ENCODE measurements at regions not wholly inside any gene's neighbourhood (a gene's known extent, or its start where the extent isn't known, plus 50 kb on each side); places are given as distances from the start of the nearest gene placed in this dataset.

DNA sequence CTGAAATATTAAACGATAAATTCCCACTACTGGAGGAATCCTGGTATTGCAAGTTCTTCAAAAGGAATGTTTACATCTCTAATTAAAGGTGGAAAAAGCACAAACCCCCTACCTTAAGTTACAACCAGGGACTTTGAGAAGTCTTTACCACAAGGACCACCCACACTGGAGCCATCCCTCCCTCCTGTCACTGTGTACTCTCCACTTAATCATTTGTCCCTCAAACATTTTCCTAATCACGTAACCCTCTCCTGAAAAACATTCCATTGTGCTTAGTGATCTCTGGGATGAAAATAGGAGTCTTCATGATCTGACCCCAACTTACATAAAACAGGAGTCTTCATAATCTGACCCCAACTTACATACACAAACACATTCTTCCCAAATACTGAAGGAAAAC lies 85.7 kb downstream of the SUCLG1 start:
- POLR2A ChIA-PET, result no interaction called here
- CTCF ChIA-PET, result no interaction called here

DNA sequence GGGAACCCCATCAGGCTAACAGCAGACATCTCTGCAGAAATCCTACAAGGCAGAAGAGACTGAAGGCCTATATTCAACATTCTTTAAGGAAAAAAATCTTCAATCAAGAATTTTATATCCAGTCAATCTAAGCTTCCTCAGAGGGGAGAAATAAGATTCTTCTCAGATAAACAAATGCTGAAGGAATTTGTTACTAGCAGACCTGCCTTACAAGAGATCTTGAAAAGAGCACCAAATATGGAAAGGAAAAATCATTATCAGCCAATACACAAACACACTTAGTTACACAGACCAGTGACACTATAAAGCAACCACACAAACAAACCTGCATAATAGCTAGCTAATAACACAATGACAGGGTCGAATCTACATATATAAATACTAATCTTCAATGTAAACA lies 96.5 kb downstream of the SUCLG1 start:
- no peak overlapping the region for H3K4me3 Mint-ChIP-seq
- no peak for ATAC-seq
- POLR2A ChIA-PET, result no interaction called here

More for the DNA sequence above, 85.7 kb downstream of the SUCLG1 start:
- ATAC-seq (no peak), DNase-seq (no peak)
- Mint-ChIP-seq H3K4me1 (ENCODE audit: low read depth) (no peaks in the 10 kb centered on the region), H3K9me3 (no peaks in the 10 kb centered on the region), H3K36me3 (ENCODE audit: low read depth) (no peaks in the 10 kb centered on the region), H3K4me3 (no peak overlapping the region), H3K27me3 (peaks cover 13% of the 10 kb centered on the region), H3K27ac (no peak overlapping the region)
- TF ChIP-seq, protein P1, sequence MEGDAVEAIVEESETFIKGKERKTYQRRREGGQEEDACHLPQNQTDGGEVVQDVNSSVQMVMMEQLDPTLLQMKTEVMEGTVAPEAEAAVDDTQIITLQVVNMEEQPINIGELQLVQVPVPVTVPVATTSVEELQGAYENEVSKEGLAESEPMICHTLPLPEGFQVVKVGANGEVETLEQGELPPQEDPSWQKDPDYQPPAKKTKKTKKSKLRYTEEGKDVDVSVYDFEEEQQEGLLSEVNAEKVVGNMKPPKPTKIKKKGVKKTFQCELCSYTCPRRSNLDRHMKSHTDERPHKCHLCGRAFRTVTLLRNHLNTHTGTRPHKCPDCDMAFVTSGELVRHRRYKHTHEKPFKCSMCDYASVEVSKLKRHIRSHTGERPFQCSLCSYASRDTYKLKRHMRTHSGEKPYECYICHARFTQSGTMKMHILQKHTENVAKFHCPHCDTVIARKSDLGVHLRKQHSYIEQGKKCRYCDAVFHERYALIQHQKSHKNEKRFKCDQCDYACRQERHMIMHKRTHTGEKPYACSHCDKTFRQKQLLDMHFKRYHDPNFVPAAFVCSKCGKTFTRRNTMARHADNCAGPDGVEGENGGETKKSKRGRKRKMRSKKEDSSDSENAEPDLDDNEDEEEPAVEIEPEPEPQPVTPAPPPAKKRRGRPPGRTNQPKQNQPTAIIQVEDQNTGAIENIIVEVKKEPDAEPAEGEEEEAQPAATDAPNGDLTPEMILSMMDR (IDR thresholded peaks at IDR 0.05), result no peak
- intact Hi-C loops (cut with micrococcal nuclease), result no loop called here

DNA sequence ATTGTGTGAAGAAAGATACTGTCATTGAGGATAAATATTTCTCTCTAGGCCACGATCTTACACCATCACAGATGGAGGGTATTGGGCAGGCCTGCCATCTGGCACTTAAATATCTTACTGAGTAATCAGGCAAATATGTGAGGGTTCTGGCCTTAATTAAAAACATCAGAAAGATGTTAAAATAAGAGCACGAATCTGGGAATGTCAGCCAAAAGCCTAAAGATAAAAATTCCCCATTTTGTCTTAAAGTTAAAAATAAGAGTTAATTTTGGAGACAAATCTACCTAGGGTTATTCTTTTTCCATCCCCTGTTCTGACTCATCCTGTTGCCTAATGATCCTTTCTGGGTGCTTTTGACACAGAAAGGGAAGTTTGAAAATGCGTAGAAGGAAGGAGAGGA lies 121.0 kb downstream of the SUCLG1 start:
- TF ChIP-seq, protein P1 (IDR thresholded peaks at IDR 0.05), result no peak
- H3K9me3 Mint-ChIP-seq, result no peaks in the 10 kb centered on the region
- no peak overlapping the region for H3K4me3 Mint-ChIP-seq
- ChIA-PET POLR2A (no interaction called here), CTCF (no interaction called here)
- no peak overlapping the region for H3K27ac Mint-ChIP-seq
- intact Hi-C loops (cut with micrococcal nuclease), result no loop called here
- H3K27me3 Mint-ChIP-seq, result peaks cover 6% of the 10 kb centered on the region
- no peaks in the 10 kb centered on the region for H3K36me3 Mint-ChIP-seq (ENCODE audit: low read depth)
- DNase-seq (no peak), ATAC-seq (no peak)
- no peaks in the 10 kb centered on the region for H3K4me1 Mint-ChIP-seq (ENCODE audit: low read depth)

More for the DNA sequence above, 96.5 kb downstream of the SUCLG1 start:
- CTCF ChIA-PET, result no interaction called here
- Mint-ChIP-seq H3K27ac (no peak overlapping the region), H3K4me1 (ENCODE audit: low read depth) (no peaks in the 10 kb centered on the region), H3K36me3 (ENCODE audit: low read depth) (peaks cover 5% of the 10 kb centered on the region), H3K9me3 (peaks cover 15% of the 10 kb centered on the region), H3K27me3 (peaks cover 17% of the 10 kb centered on the region)
- intact Hi-C loops (cut with micrococcal nuclease), result no loop called here
- DNase-seq, result no peak
- TF ChIP-seq, protein P1 (IDR thresholded peaks at IDR 0.05), result no peak

DNA sequence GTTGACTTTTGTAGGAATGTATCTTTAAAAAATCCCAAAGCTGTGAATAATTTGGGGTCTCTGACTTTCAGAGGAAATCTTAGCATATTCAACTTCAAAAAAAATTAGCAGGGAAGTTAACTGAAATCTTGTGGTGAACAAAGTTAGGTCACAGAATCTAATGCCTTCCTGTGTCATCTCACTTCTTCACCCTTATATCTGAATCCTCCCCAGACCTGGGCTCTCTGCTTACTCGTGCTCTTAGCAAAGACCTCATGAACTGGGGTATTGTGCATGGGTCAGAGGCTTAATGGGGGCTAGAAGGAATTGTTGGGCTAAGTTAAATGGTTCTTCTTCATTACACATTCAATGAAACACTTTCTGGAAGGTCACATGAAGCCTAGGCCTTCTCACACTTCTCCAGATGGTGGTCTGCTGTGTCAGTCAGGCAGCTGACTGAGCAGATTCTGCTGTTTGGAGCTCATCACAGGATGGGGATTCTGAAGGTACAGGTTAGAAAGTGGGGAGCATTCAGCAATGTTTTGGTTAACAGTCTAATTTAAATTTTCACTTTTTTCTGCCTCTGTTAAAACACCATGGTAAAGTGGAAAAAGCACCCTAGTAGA lies 131.3 kb downstream of the SUCLG1 start:
- intact Hi-C loops (cut with micrococcal nuclease), result no loop called here
- TF ChIP-seq, protein P1 (IDR thresholded peaks at IDR 0.05), result no peak
- ATAC-seq, result no peak
- ChIA-PET CTCF (interaction anchor here (5.0 kb wide), 1 partner anchor 13 kb away, joined by 44 read pairs; no protein-coding TSS in a partner anchor), POLR2A (no interaction called here)
- Mint-ChIP-seq H3K4me3 (no peak overlapping the region), H3K9me3 (no peaks in the 10 kb centered on the region), H3K27ac (no peak overlapping the region), H3K36me3 (ENCODE audit: low read depth) (no peaks in the 10 kb centered on the region), H3K27me3 (peaks cover 31% of the 10 kb centered on the region), H3K4me1 (ENCODE audit: low read depth) (no peaks in the 10 kb centered on the region)
- no peak for DNase-seq

DNA sequence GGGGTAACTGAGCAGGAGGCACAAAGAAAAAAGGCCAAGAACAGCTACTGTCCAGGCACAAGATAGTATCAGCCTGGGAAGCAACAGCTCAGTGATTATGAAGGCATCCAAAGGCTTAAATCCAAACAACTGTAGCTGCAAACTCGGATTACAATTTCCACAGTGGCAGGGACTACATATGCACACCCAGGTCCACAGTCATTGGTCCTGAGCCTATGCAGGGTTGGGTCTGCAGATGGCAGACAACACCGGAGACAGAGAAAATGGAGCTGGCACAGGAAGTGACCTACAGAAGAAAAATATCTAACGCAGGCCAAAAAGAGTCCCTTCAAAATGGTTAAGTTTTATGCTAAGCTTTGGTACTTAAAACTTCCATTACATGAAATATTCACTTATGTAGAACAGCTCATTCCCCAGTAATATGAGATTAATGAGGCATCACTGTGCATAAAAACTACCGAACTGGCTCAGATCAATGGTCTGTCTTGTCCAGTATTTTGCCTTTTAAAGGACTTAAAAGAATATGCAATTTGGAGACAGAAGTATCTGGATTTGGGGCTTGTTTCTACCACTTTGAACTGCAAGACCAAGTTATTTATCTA lies 132.1 kb downstream of the SUCLG1 start:
- Mint-ChIP-seq H3K4me3 (no peak overlapping the region), H3K36me3 (ENCODE audit: low read depth) (no peaks in the 10 kb centered on the region), H3K4me1 (ENCODE audit: low read depth) (no peaks in the 10 kb centered on the region), H3K27me3 (peaks cover 31% of the 10 kb centered on the region), H3K27ac (no peak overlapping the region), H3K9me3 (no peaks in the 10 kb centered on the region)
- DNase-seq (no peak), ATAC-seq (no peak)
- intact Hi-C loops (cut with micrococcal nuclease), result no loop called here
- CTCF ChIA-PET, result interaction anchor here (1.0 to 5.0 kb wide), 2 partner anchors 12 to 67 kb away, joined by 3 to 44 read pairs; no protein-coding TSS in a partner anchor
- POLR2A ChIA-PET, result no interaction called here
- TF ChIP-seq, protein P1 (IDR thresholded peaks at IDR 0.05), result no peak

Measured in activated CD8-positive, alpha-beta T cell treated with anti-CD3 and anti-CD28 coated beads for 36 hours (primary cell).